Head of caudate nucleus (tissue), 42 donors: ENCODE measurements at regions not wholly inside any gene's neighbourhood (a gene's known extent, or its start where the extent isn't known, plus 50 kb on each side); places are given as distances from the start of the nearest gene placed in this dataset.

Source experiments
- DNase-seq, 42 donors: peaks; one replicate each; pipeline versions ENCODE4 v3.0.0 to v3.0.0-alpha.2; 2020 to 2021; ENCODE audit warnings: mixed read lengths in 7 of 42
- intact Hi-C: fragments of 100-400 bp; cut with DNase I; formaldehyde crosslinking; loops from one replicate; pipeline ENCODE4 v1.15.0; 2022

DNA sequence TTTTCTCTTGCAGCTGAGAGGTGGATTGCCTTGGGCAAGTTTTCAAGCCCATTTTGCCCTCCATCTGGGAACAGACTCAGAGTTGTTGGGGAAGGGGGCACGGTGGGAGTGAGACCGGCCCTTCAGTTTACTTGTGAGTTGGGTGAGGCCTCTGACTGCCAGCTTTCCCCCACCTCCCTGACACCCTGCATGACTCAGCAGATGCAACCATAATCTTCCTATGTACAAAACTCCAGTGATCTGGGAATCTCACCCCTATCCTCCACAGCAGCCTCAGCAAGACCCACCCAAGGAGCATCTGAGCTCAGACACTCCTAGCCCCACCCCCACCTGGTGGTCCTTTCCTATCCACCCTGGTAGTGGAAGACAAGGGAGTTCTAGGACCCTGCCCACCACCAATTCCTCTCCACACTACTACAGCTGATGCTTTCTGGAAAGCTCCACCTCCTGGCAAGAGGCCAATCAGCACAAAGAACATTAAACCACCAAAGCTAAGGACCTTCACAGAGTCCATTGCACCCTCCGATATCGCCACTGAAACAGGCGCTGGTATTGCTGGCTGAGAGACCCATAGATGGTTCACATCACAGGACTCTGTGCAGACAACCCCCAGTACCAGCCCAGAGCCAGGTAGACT is 99.4 kb upstream of the STK26 start:
- intact Hi-C loops: no loop called here
- no peak for DNase-seq

DNA sequence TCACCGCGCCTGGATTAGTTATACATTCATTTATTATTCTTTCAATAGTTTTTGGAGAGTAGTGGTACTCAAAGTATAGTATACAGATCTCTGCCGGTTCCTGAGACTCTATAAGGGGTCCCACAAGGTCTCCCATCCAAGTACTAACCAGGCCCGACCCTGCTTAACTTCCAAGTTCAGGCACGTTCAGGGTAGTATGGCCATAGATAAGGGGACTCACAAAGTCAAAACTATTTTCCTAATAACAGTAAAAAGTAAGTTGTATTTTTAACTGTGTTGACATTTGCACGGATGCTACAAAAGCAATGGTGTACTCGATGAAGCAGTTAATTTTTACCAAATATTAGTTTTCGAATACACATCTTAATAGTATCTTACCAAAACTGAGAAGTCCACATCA is 84.4 kb upstream of the STK26 start:
- intact Hi-C loops: no loop called here
- DNase-seq: no peak

DNA sequence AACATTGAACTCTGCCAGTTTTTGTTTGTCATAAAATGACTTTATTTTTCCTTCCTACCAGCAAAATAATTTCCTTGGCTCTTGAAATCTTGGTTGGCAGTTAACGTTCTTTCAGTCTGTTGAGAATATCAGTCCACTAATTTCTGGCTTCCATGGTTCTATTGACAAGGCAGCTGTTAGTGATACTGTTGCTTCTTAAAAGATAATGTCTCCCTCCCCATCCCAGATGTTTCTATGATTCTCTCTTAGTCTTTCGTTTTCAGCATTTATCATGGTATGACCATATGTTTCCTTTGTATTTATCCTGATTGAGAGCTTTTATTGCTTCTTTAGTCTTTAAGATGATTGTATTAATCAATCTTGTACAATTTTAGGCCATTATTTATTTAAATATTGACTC is 81.1 kb upstream of the STK26 start:
- DNase-seq: no peak
- intact Hi-C loops: no loop called here

DNA sequence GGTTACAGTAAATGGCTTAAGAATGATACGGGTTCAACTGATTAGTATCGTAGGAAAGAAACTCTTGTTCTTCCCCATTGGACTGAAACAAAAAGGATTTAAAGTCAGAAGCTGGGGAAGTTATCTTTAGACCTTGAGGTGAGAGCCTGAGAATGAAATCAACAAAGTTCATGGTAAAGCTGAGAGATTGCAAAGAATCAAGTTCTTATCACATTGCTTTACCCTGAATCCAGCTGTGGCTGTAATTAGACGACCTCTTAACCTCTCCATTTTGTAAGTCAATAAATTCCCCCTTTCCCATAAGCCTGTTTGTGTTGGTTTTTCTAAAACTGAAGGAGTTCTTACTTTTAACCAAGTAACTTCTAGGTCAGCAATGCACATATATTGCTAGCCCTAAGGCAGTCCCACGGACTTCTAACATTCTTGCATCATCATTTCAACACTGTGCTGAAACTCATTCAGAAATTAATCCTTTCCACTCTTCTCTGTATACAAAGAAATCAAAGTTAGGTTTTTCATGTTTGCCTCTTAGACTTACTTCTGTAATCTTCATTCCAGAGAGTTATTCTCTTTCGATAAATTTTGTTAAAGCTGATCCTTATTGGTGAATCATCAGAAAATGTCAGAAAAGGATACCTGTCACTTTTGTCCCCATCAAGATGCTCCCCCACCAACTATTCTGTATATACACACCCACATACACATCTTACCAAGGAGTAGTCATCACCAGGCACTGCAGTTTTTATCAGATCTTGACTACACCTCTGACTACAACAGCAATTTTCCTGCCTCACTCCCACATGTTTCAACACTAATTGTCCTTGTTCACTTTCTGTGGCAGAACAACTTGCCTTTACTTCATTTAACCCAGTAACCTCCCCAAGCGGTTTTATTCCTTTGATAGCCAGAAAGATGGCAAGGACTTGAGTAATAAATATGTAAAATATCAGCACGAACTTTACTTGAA is 77.9 kb upstream of the STK26 start:
- DNase-seq: peak in 13 of 42 donors; percentile 0 to 51 (median 11)
- intact Hi-C loops: no loop called here

DNA sequence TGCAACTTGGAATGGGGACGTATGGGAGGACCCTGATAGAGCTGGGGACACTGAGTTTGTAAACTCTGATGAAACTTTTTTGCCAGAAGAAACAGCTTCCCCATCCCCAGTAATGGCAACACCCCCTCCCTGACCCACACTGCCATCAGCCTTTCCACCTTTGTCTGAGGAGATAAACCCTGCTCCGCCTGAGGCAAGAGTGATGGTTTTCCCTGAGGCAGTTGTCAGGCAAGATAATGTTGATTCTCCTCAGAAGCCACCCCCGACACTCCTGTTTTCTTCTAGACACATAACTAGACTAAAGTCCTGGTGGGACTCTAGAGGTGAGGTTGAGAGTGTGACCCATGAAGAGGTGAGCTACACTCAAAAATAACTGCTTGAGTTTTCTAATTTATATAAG is 71.9 kb upstream of the STK26 start:
- no peak for DNase-seq
- intact Hi-C loops: no loop called here

DNA sequence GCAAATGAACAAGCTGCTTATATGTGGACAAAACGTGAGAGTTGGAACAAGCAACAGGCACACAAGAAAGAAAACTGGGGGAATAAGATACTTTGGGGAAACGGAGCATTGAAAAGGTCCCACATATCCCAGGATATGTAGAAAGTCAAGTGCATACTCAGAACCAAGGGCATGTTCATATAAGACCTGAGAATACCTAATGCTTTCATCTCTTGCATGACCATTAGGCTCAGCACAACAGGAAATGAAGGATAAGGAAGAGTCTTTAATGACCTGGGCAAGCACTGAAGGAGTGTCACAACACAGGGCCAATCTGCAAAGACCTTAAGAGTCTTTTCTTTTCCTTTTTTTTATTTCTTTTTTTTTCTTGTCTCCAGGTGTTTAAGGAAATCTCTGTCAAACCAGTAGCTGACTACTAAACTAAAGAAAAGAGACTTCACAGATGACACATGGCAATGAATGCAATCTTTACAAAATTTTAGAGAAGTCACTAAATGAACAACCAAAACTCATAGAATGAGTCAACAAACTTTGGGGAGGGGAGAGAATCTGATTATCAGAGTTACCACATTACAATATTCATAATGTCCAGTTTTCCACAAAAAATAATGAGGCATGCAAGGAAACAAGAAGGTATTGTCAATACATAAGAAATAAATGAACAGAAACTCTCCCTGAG is 67.9 kb upstream of the STK26 start:
- intact Hi-C loops: no loop called here
- no peak for DNase-seq

DNA sequence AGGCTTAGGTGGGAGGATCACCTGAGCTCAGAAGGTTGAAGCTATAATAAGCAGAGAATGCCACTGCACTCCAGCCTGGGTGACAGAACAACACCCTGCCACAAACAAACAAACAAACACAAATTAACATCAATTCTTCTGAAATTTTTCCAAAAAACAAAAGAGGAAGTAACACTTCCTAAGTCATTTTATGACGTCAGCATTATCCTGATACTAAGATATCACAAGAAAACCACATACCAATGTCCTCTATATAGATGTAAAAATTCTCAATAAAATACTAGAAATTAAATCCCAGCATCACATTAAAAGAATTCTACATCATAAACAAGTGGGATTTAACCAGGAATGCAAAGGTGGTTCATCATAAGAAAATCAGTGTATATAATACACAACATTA is 64.4 kb upstream of the STK26 start:
- DNase-seq: no peak
- intact Hi-C loops: no loop called here

DNA sequence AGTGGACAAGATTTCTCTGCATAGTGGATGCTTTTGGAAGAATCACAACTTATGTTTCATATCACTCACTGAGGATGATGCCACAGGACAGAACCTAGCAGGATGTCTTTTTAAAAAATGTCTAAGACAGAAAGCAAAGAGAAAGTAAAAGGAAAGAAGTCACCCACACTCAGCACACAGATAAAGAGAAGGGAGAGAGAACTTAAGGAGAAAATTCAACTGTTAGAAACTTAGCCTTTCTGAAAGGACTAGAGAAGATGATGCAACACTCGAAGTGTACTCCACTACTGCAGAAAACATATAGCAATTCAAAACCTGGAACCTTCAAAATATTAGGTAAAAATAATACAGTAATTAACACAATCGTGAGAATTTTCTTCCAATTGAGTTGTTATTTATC is 52.8 kb upstream of the STK26 start:
- DNase-seq: no peak
- intact Hi-C loops: no loop called here
